HG03571 (cell line): ENCODE measurements at regions not wholly inside any gene's neighbourhood (a gene's known extent, or its start where the extent isn't known, plus 50 kb on each side); places are given as distances from the start of the nearest gene placed in this dataset.

Experiments used
- ATAC-seq: cut with Tn5 transposase; IDR thresholded peaks from one replicate; pipeline ENCODE4 v1.9.1; 2021; ENCODE audit not compliant: unreplicated experiment

- no peak for ATAC-seq
These were observed 50.6 kb downstream of the SLIT2 start for GRCh38 chr4:20302336-20302735.

- ATAC-seq: no peak
These were observed 54.3 kb downstream of the SLIT2 start for GRCh38 chr4:20305976-20306375.

GRCh38 chr4:20311856-20312255 lies 60.2 kb downstream of the SLIT2 start:
- no peak for ATAC-seq

GRCh38 chr4:20313237-20314030 lies 61.7 kb downstream of the SLIT2 start:
- no peak for ATAC-seq

GRCh38 chr4:20317424-20317985 lies 65.8 kb downstream of the SLIT2 start:
- ATAC-seq: no peak

- ATAC-seq: no peak
These were observed 66.5 kb downstream of the SLIT2 start for GRCh38 chr4:20318001-20318908.

GRCh38 chr4:20318909-20319277 lies 67.2 kb downstream of the SLIT2 start:
- no peak for ATAC-seq

GRCh38 chr4:20319825-20320612 lies 68.3 kb downstream of the SLIT2 start:
- no peak for ATAC-seq

- no peak for ATAC-seq
These were observed 72.3 kb downstream of the SLIT2 start for GRCh38 chr4:20323991-20324390.

- ATAC-seq: no peak
These were observed 74.8 kb downstream of the SLIT2 start for GRCh38 chr4:20326460-20326859.

- no peak for ATAC-seq
These were observed 75.3 kb downstream of the SLIT2 start for GRCh38 chr4:20326977-20327376.

- no peak for ATAC-seq
These were observed 76.1 kb downstream of the SLIT2 start for GRCh38 chr4:20327808-20328207.

- ATAC-seq: no peak
These were observed 79.9 kb downstream of the SLIT2 start for GRCh38 chr4:20331642-20332041.

- ATAC-seq: no peak
These were observed 81.5 kb downstream of the SLIT2 start for GRCh38 chr4:20333141-20333715.

GRCh38 chr4:20337261-20337664 lies 85.6 kb downstream of the SLIT2 start:
- ATAC-seq: no peak

- no peak for ATAC-seq
These were observed 87.1 kb downstream of the SLIT2 start for GRCh38 chr4:20338841-20339240.

GRCh38 chr4:20341134-20341738 lies 89.5 kb downstream of the SLIT2 start:
- ATAC-seq: no peak

- ATAC-seq: no peak
These were observed 95.8 kb downstream of the SLIT2 start for GRCh38 chr4:20347531-20347930.

- no peak for ATAC-seq
These were observed 96.7 kb downstream of the SLIT2 start for GRCh38 chr4:20348411-20348810.
